OCI-LY1 (cell line): ENCODE measurements at regions not wholly inside any gene's neighbourhood (a gene's known extent, or its start where the extent isn't known, plus 50 kb on each side); places are given as distances from the start of the nearest gene placed in this dataset.

Source experiments
- H2AFZ ChIP-seq: fragments of 200-600 bp; sonication (generic), shearing (Covaris generic); 2 replicates; pipeline ENCODE4 v1.6.0; 2014; ENCODE audit warnings: antibody characterized with exemption, mild to moderate bottlenecking, low read length
- H3F3A ChIP-seq: fragments of 200-600 bp; sonication (generic), shearing (Covaris generic); 2 replicates; pipeline ENCODE4 v1.6.0; 2014; ENCODE audit warnings: mild to moderate bottlenecking, antibody characterized with exemption, low read length, moderate library complexity; ENCODE audit not compliant: insufficient read depth
- H3K27ac ChIP-seq: fragments of 200-600 bp; sonication (generic); 2 replicates; pipeline ENCODE4 v1.5.1; 2014; ENCODE audit warnings: low read length, mixed run types, mild to moderate bottlenecking, low read depth; ENCODE audit not compliant: poor library complexity, severe bottlenecking
- H3K27me3 ChIP-seq: fragments of 200-600 bp; sonication (generic); 2 replicates; pipeline ENCODE4 v1.6.0; 2014; ENCODE audit warnings: antibody characterized with exemption, mild to moderate bottlenecking, low read length, moderate library complexity; ENCODE audit not compliant: insufficient read depth
- H3K36me3 ChIP-seq: fragments of 200-600 bp; sonication (generic); 2 replicates; pipeline ENCODE4 v1.6.1; 2014; ENCODE audit warnings: mild to moderate bottlenecking, antibody characterized with exemption, low read length, moderate library complexity, mixed read lengths; ENCODE audit not compliant: insufficient read depth
- H3K4me1 ChIP-seq: fragments of 200-600 bp; sonication (generic); 2 replicates; pipeline ENCODE4 v1.5.1; 2014; ENCODE audit warnings: mild to moderate bottlenecking, low read length, moderate library complexity; ENCODE audit not compliant: insufficient read depth, severe bottlenecking
- H3K4me2 ChIP-seq: fragments of 200-600 bp; sonication (generic), shearing (Covaris generic); 2 replicates; pipeline ENCODE4 v1.6.1; 2014; ENCODE audit warnings: low read length
- H3K4me3 ChIP-seq: fragments of 200-600 bp; sonication (generic); 2 replicates; pipeline ENCODE4 v1.5.1; 2014; ENCODE audit warnings: low read length, low read depth, mild to moderate bottlenecking, mixed read lengths; ENCODE audit not compliant: poor library complexity, severe bottlenecking
- H3K79me2 ChIP-seq: fragments of 200-600 bp; shearing (Covaris generic); 2 replicates; pipeline ENCODE4 v1.6.1; 2016; ENCODE audit warnings: mixed run types, low read length, mixed read lengths; ENCODE audit not compliant: insufficient read depth
- H3K9ac ChIP-seq: fragments of 200-600 bp; sonication (generic), shearing (Covaris generic); 2 replicates; pipeline ENCODE4 v1.6.1; 2014; ENCODE audit warnings: mild to moderate bottlenecking, low read length, mixed read lengths
- H3K9me2 ChIP-seq: fragments of 200-600 bp; sonication (generic), shearing (Covaris generic); 2 replicates; pipeline ENCODE4 v1.6.1; 2014; ENCODE audit warnings: low read depth, mild to moderate bottlenecking, low read length, mixed read lengths
- H3K9me3 ChIP-seq: fragments of 200-600 bp; shearing (Covaris generic); 2 replicates; pipeline ENCODE4 v1.6.1; 2014; ENCODE audit warnings: low read length, mixed read lengths
- H4K20me1 ChIP-seq: fragments of 200-600 bp; sonication (generic), shearing (Covaris generic); 2 replicates; pipeline ENCODE4 v1.6.0; 2016; ENCODE audit warnings: mild to moderate bottlenecking, low read length; ENCODE audit not compliant: insufficient read depth
- CTCF ChIP-seq: fragments of 200-600 bp; sonication (generic), shearing (Covaris generic); IDR thresholded peaks from 2 replicates; pipeline ENCODE4 v1.5.1; 2017; ENCODE audit warnings: mild to moderate bottlenecking, antibody characterized with exemption, low read length, moderate library complexity, mixed read lengths
- EZH2 ChIP-seq: fragments of 200-600 bp; sonication (generic), shearing (Covaris generic); IDR thresholded peaks from 2 replicates; pipeline ENCODE4 v1.8.0; 2017; ENCODE audit warnings: borderline replicate concordance, mixed run types, mild to moderate bottlenecking, antibody characterized with exemption, low read length, moderate library complexity, mixed read lengths

DNA sequence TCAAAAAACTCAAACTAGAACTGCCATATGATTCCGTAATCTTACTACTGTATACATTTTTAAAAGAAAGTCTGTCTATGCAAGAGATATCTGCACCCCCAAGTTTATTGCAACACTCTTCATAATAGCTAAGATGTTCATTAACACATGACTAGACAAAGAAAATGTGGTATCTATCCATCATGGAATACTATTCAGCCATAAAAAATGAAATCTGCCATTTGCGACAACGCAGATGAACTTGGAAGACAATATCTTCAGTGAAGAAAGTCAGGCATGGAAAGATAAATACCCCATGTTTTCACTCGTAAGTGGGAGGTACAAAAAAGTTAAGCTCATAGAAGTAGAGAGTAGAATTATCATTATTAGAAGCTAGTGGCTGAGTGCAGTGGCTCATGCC, 87.3 kb upstream of the DHRSX start:
- Histone ChIP-seq H4K20me1 (no peaks in the 10 kb centered on the region), H3K36me3 (no peaks in the 10 kb centered on the region), H3K27ac (no peak overlapping the region), H3K27me3 (no peaks in the 10 kb centered on the region), H2AFZ (no peak overlapping the region), H3K9me3 (no peaks in the 10 kb centered on the region), H3K4me2 (no peak overlapping the region), H3K79me2 (no peaks in the 10 kb centered on the region), H3F3A (no peaks in the 10 kb centered on the region; the same call in 1 of the 2 replicates), H3K9ac (no peak overlapping the region), H3K9me2 (no peaks in the 10 kb centered on the region), H3K4me1 (peaks cover 35% of the 10 kb centered on the region), H3K4me3 (no peak overlapping the region)
- TF ChIP-seq CTCF, result no peak
- no peak for TF ChIP-seq EZH2

DNA sequence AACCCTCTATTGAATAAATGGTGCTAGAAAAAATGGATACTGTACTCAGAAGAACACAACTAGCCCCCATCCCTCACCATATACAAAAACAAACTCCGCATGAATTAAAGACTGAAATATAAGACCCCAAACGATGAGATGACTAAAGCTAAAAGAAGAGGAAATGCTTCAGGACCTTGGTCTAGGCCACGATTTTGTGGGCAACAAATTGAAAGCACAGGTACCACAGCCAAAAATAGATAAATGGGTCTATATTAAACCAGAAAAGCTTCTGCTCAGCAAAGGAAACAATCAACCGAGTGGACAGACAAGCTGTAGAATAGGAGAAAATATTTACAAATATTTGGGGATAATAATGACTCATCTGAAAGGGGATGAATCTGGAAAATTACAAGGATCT, 86.4 kb upstream of the DHRSX start:
- H3K9ac ChIP-seq, result no peak overlapping the region
- no peaks in the 10 kb centered on the region for H3K36me3 ChIP-seq
- peaks cover 26% of the 10 kb centered on the region for H3K4me1 ChIP-seq
- H2AFZ ChIP-seq, result no peak overlapping the region
- no peaks in the 10 kb centered on the region for H3K9me3 ChIP-seq
- no peak overlapping the region for H3K4me2 ChIP-seq
- no peaks in the 10 kb centered on the region for H3K27me3 ChIP-seq
- TF ChIP-seq EZH2 (no peak), CTCF (no peak)
- no peaks in the 10 kb centered on the region for H4K20me1 ChIP-seq
- no peaks in the 10 kb centered on the region for H3K9me2 ChIP-seq
- H3K27ac ChIP-seq, result no peak overlapping the region
- no peak overlapping the region for H3K4me3 ChIP-seq
- H3K79me2 ChIP-seq, result no peaks in the 10 kb centered on the region
- H3F3A ChIP-seq, result no peaks in the 10 kb centered on the region; the same call in 1 of the 2 replicates

- Histone ChIP-seq H4K20me1 (no peaks in the 10 kb centered on the region), H3K36me3 (no peaks in the 10 kb centered on the region), H3K79me2 (no peaks in the 10 kb centered on the region), H3K9ac (no peak overlapping the region), H3K4me3 (no peak overlapping the region), H3K9me3 (no peaks in the 10 kb centered on the region), H3K4me1 (peaks cover 20% of the 10 kb centered on the region), H3F3A (no peaks in the 10 kb centered on the region; the same call in 1 of the 2 replicates), H3K4me2 (no peak overlapping the region), H3K27ac (no peak overlapping the region), H3K27me3 (no peaks in the 10 kb centered on the region), H3K9me2 (no peaks in the 10 kb centered on the region), H2AFZ (no peak overlapping the region)
- TF ChIP-seq EZH2 (no peak), CTCF (no peak)
Observed at GRCh38 chrX:2585158-2585470, 84.3 kb upstream of the DHRSX start.
